ENCODE measurements at regions not wholly inside any gene's neighbourhood (a gene's known extent, or its start where the extent isn't known, plus 50 kb on each side); places are given as distances from the start of the nearest gene placed in this dataset.
"Not testable (repeated sequence)": the region's sequence is repeated elsewhere in the genome, so short reads cannot be mapped to it uniquely, and the experiment has no call there.

GRCh38 chr15:96818861-96819260 lies 488.4 kb downstream of the NR2F2 start:
- no peak for DNase-seq

GRCh38 chr15:96827981-96828380 lies 497.5 kb downstream of the NR2F2 start:
- DNase-seq, result no peak

- DNase-seq, result no peak
These were observed 506.9 kb downstream of the NR2F2 start for GRCh38 chr15:96837241-96837970.

GRCh38 chr15:96838081-96838480 lies 507.6 kb downstream of the NR2F2 start:
- DNase-seq, result no peak

- peak; percentile 60 for DNase-seq
These were observed 518.9 kb downstream of the NR2F2 start for GRCh38 chr15:96849271-96849900.

GRCh38 chr15:96851613-96852012 lies 521.1 kb downstream of the NR2F2 start:
- no peak for DNase-seq

- no peak for DNase-seq
These were observed 528.2 kb downstream of the NR2F2 start for GRCh38 chr15:96858694-96859093.

- DNase-seq, result no peak
These were observed 530.2 kb downstream of the NR2F2 start for GRCh38 chr15:96860741-96861140.

GRCh38 chr15:96867992-96868391 lies 537.5 kb downstream of the NR2F2 start:
- DNase-seq, result no peak

- DNase-seq, result no peak
These were observed 538.6 kb downstream of the NR2F2 start for GRCh38 chr15:96869122-96869521.

- no peak for DNase-seq
These were observed 539.3 kb downstream of the NR2F2 start for GRCh38 chr15:96869790-96870189.

- no peak for DNase-seq
These were observed 540.1 kb downstream of the NR2F2 start for GRCh38 chr15:96870580-96870979.

- DNase-seq, result not testable (repeated sequence)
These were observed 546.9 kb downstream of the NR2F2 start for GRCh38 chr15:96877442-96877841.

- DNase-seq, result no peak
These were observed 547.6 kb downstream of the NR2F2 start for GRCh38 chr15:96878129-96878528.

- DNase-seq, result no peak
These were observed 551.7 kb downstream of the NR2F2 start for GRCh38 chr15:96882121-96882772.

GRCh38 chr15:96887730-96888129 lies 557.2 kb downstream of the NR2F2 start:
- no peak for DNase-seq

- DNase-seq, result no peak
These were observed 558.3 kb downstream of the NR2F2 start for GRCh38 chr15:96888764-96889163.

GRCh38 chr15:96889734-96890480 lies 559.4 kb downstream of the NR2F2 start:
- no peak for DNase-seq

- DNase-seq, result no peak
These were observed 560.5 kb downstream of the NR2F2 start for GRCh38 chr15:96891046-96891445.

GRCh38 chr15:96893159-96893906 lies 562.8 kb downstream of the NR2F2 start:
- DNase-seq, result no peak

- DNase-seq, result no peak
These were observed 564.2 kb downstream of the NR2F2 start for GRCh38 chr15:96894659-96895058.

GRCh38 chr15:96896766-96897165 lies 566.3 kb downstream of the NR2F2 start:
- DNase-seq, result no peak
